ENCODE measurements at regions not wholly inside any gene's neighbourhood (a gene's known extent, or its start where the extent isn't known, plus 50 kb on each side); places are given as distances from the start of the nearest gene placed in this dataset.

- no peak overlapping the region for H3K4me3 ChIP-seq (ENCODE audit: low read depth, low read length)
- TF ChIP-seq, protein P1, sequence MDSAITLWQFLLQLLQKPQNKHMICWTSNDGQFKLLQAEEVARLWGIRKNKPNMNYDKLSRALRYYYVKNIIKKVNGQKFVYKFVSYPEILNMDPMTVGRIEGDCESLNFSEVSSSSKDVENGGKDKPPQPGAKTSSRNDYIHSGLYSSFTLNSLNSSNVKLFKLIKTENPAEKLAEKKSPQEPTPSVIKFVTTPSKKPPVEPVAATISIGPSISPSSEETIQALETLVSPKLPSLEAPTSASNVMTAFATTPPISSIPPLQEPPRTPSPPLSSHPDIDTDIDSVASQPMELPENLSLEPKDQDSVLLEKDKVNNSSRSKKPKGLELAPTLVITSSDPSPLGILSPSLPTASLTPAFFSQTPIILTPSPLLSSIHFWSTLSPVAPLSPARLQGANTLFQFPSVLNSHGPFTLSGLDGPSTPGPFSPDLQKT (IDR thresholded peaks at IDR 0.05; ENCODE audit: borderline replicate concordance, low read depth, low read length) = no peak
- TF ChIP-seq ZNF558 (tag by site-specific recombination; IDR thresholded peaks at IDR 0.05) (no peak), ZNF423 (tag by site-specific recombination; IDR thresholded peaks at IDR 0.05) (no peak), ZNF658 (tag by site-specific recombination; IDR thresholded peaks at IDR 0.05) (no peak), ZNF600 (tag by site-specific recombination; IDR thresholded peaks at IDR 0.05) (no peak), ZNF48 (tag by site-specific recombination; IDR thresholded peaks at IDR 0.05) (no peak)
- H3K36me3 ChIP-seq (ENCODE audit: control insufficient read depth in 2 of 2, insufficient read depth in 1 of 2, low read length in 2 of 2) = no peaks in the 10 kb centered on the region
- ChIA-PET CTCF (interaction anchor here (0.7 kb wide), 1 partner anchor 1977 kb away, joined by 3 read pairs; no protein-coding TSS in a partner anchor), POLR2A (no interaction called here)
- no peaks in the 10 kb centered on the region for H3K4me1 ChIP-seq (ENCODE audit: control insufficient read depth, insufficient read depth, low read length)
- no peaks in the 10 kb centered on the region for H3K9me3 ChIP-seq (ENCODE audit: control insufficient read depth, insufficient read depth, low read depth, low read length)
- H3K27ac ChIP-seq (ENCODE audit: extremely low read depth, low read depth, low read length) = no peak overlapping the region
These were observed 275.7 kb upstream of the SSTR1 start for GRCh38 chr14:37932008-37932407.

DNA sequence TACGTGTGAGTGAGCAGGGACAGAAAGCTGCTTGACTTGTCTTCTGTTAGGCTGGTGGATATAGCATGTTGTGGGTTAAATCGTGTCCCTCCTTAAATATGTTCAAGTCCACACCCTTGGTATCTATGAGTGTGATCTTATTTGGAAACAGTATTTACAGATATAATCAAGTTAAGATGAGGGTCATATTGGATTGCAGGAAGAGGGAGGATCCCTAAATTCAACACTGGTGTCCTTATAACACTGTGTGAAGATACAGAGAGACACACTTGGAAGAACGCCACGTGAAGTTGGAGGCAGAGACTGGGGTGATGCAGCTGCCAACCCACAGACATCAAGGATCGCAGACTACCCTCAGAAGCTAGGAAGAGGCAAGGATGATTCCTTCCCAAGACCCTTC is 275.2 kb upstream of the SSTR1 start:
- ChIA-PET POLR2A (no interaction called here), CTCF (interaction anchor here (0.7 kb wide), 1 partner anchor 1977 kb away, joined by 3 read pairs; no protein-coding TSS in a partner anchor)
- Histone ChIP-seq H3K9me3 (ENCODE audit: control insufficient read depth, insufficient read depth, low read depth, low read length) (no peaks in the 10 kb centered on the region), H3K4me3 (ENCODE audit: low read depth, low read length) (no peak overlapping the region), H3K36me3 (ENCODE audit: control insufficient read depth in 2 of 2, insufficient read depth in 1 of 2, low read length in 2 of 2) (no peaks in the 10 kb centered on the region), H3K27ac (ENCODE audit: extremely low read depth, low read depth, low read length) (no peak overlapping the region), H3K4me1 (ENCODE audit: control insufficient read depth, insufficient read depth, low read length) (no peaks in the 10 kb centered on the region)
- TF ChIP-seq ZNF391 (tag by site-specific recombination; IDR thresholded peaks at IDR 0.05; ENCODE audit: borderline replicate concordance, low read depth) (no peak), ZSCAN16 (tag by site-specific recombination; IDR thresholded peaks at IDR 0.05) (no peak), ZNF555 (tag by site-specific recombination; conservative IDR thresholded peaks at IDR 0.05) (no peak), ZSCAN5A (tag by site-specific recombination; IDR thresholded peaks at IDR 0.05) (no peak), ZNF335 (tag by site-specific recombination; conservative IDR thresholded peaks at IDR 0.05) (no peak), YY2 (tag by site-specific recombination; IDR thresholded peaks at IDR 0.05) (no peak), SP7 (tag by site-specific recombination; IDR thresholded peaks at IDR 0.05) (no peak), ZNF610 (tag by site-specific recombination; IDR thresholded peaks at IDR 0.05; ENCODE audit: borderline replicate concordance) (no peak), ZNF530 (tag by site-specific recombination; IDR thresholded peaks at IDR 0.05; ENCODE audit: low read depth) (no peak), ZNF747 (tag by site-specific recombination; IDR thresholded peaks at IDR 0.05) (no peak), ZNF513 (tag by site-specific recombination; IDR thresholded peaks at IDR 0.05) (no peak), ZNF133 (tag by site-specific recombination; IDR thresholded peaks at IDR 0.05) (no peak), BCL6B (tag by site-specific recombination; IDR thresholded peaks at IDR 0.05) (no peak)
- TF ChIP-seq, protein P2, sequence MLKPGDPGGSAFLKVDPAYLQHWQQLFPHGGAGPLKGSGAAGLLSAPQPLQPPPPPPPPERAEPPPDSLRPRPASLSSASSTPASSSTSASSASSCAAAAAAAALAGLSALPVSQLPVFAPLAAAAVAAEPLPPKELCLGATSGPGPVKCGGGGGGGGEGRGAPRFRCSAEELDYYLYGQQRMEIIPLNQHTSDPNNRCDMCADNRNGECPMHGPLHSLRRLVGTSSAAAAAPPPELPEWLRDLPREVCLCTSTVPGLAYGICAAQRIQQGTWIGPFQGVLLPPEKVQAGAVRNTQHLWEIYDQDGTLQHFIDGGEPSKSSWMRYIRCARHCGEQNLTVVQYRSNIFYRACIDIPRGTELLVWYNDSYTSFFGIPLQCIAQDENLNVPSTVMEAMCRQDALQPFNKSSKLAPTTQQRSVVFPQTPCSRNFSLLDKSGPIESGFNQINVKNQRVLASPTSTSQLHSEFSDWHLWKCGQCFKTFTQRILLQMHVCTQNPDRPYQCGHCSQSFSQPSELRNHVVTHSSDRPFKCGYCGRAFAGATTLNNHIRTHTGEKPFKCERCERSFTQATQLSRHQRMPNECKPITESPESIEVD (tag by site-specific recombination; IDR thresholded peaks at IDR 0.05) = no peak
- TF ChIP-seq, protein P1 (IDR thresholded peaks at IDR 0.05; ENCODE audit: borderline replicate concordance, low read depth, low read length) = no peak
